Uterus (tissue), 3 donors: ENCODE measurements at regions not wholly inside any gene's neighbourhood (a gene's known extent, or its start where the extent isn't known, plus 50 kb on each side); places are given as distances from the start of the nearest gene placed in this dataset. TPM values are rescaled to one million over a fixed set of nuclear protein-coding genes. Genes with fewer than 3 reads are reported as not detected.

Source experiments
- DNase-seq, 2 donors: peaks; one replicate each; pipeline ENCODE4 v3.0.0-alpha.2; 2019 to 2020
- H3K27ac ChIP-seq, 2 donors: fragments of 200-600 bp; sonication (generic); 1 replicate in 1 of 2; 2 replicates in 1 of 2; pipeline ENCODE4 v1.5.1; 2016 to 2018
- H3K27me3 ChIP-seq, 2 donors: fragments of 200-600 bp; sonication (generic); one replicate each; pipeline ENCODE4 v1.5.1; 2018 to 2019; ENCODE audit warnings: control low read depth in 1 of 2
- H3K36me3 ChIP-seq, 2 donors: fragments of 200-600 bp; sonication (generic); one replicate each; pipeline ENCODE4 v1.5.1; 2019; ENCODE audit warnings: control low read depth in 1 of 2
- H3K4me1 ChIP-seq, 2 donors: fragments of 200-600 bp; sonication (generic); one replicate each; pipeline ENCODE4 v1.5.1; 2018 to 2019; ENCODE audit warnings: control low read depth in 1 of 2
- H3K4me3 ChIP-seq, 2 donors: fragments of 200-600 bp; sonication (generic); 1 replicate in 1 of 2; 2 replicates in 1 of 2; pipeline ENCODE4 v1.5.1; 2018 to 2019; ENCODE audit warnings: mild to moderate bottlenecking in 1 of 2
- H3K9me3 ChIP-seq, 2 donors: fragments of 200-600 bp; sonication (generic); one replicate each; pipeline ENCODE4 v1.5.1; 2019; ENCODE audit warnings: control low read depth in 1 of 2
- POLR2A ChIP-seq, 2 donors: fragments of 450-650 bp; IDR thresholded peaks; one replicate each; pipeline ENCODE4 v1.6.1; 2016; ENCODE audit warnings: antibody characterized with exemption in 2 of 2, mild to moderate bottlenecking in 1 of 2, moderate library complexity in 1 of 2
- intact Hi-C: fragments of 100-400 bp; cut with DNase I; formaldehyde crosslinking; loops from one replicate; pipeline ENCODE4 v1.15.1; 2023; ENCODE audit warnings: low total_unique reads
- small RNA-seq: library from RNA; depleted of rRNA; stranded (forward); fragments of <200 nt; gene quantifications from one replicate; pipeline ENCODE3, GENCODE V24; 2016
- TF ChIP-seq, protein P1 (sequence below), 4 experiments: fragments of 200-600 bp in 2 of 4; fragments of 450-650 bp in 2 of 4; sonication (generic) in 2 of 4; IDR thresholded peaks; one replicate each; pipeline ENCODE4 v1.5.1; 2016 to 2019; ENCODE audit warnings: antibody characterized with exemption in 4 of 4, mild to moderate bottlenecking in 2 of 4, moderate library complexity in 1 of 4
- donor health status: DM: yes; HTN: yes; CAD: no.

DNA sequence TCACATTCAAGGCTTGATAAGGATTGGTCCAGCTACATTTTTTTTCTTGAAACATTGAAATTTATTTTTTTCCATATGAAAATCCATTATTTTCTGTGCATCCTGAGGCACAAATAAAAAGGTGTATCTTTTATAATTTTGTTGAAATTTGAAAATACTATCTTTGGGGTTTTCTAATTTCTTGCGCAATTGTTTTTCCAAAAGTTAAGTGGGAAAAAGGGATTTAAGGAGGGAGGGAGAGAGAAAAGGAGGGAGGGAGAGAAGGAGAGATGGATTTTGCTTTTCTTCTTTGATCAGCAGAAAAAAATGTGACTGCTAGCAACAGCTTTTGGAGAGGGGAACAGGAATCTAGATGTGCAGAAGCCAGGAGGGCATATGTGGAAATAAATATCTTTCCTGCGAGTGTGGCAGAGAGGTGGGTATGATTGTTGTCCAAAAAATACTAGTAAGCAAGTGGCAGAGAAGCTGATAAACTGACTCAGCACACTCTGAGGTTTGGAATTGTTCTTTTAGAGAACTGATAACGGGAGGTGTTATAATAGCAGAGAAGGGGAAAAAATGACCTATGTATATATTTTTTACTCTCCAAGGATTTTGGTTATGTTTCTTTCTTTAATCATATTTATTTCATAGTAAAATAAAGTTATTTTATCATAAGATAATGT, 61.2 kb upstream of the EDNRB start:
- TF ChIP-seq, protein P1, sequence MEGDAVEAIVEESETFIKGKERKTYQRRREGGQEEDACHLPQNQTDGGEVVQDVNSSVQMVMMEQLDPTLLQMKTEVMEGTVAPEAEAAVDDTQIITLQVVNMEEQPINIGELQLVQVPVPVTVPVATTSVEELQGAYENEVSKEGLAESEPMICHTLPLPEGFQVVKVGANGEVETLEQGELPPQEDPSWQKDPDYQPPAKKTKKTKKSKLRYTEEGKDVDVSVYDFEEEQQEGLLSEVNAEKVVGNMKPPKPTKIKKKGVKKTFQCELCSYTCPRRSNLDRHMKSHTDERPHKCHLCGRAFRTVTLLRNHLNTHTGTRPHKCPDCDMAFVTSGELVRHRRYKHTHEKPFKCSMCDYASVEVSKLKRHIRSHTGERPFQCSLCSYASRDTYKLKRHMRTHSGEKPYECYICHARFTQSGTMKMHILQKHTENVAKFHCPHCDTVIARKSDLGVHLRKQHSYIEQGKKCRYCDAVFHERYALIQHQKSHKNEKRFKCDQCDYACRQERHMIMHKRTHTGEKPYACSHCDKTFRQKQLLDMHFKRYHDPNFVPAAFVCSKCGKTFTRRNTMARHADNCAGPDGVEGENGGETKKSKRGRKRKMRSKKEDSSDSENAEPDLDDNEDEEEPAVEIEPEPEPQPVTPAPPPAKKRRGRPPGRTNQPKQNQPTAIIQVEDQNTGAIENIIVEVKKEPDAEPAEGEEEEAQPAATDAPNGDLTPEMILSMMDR (IDR thresholded peaks at IDR 0.05) = no peak
- no peak for TF ChIP-seq POLR2A (IDR thresholded peaks at IDR 0.05)
- no peaks in the 10 kb centered on the region for H3K4me1 ChIP-seq
- H3K36me3 ChIP-seq = no peaks in the 10 kb centered on the region
- H3K9me3 ChIP-seq = no peaks in the 10 kb centered on the region
- peak overlapping the region in 1 of 2 donors; percentile 7 for H3K27ac ChIP-seq
- DNase-seq = no peak
- no peaks in the 10 kb centered on the region for H3K27me3 ChIP-seq
- intact Hi-C loops = no loop called here
- H3K4me3 ChIP-seq = no peak overlapping the region

DNA sequence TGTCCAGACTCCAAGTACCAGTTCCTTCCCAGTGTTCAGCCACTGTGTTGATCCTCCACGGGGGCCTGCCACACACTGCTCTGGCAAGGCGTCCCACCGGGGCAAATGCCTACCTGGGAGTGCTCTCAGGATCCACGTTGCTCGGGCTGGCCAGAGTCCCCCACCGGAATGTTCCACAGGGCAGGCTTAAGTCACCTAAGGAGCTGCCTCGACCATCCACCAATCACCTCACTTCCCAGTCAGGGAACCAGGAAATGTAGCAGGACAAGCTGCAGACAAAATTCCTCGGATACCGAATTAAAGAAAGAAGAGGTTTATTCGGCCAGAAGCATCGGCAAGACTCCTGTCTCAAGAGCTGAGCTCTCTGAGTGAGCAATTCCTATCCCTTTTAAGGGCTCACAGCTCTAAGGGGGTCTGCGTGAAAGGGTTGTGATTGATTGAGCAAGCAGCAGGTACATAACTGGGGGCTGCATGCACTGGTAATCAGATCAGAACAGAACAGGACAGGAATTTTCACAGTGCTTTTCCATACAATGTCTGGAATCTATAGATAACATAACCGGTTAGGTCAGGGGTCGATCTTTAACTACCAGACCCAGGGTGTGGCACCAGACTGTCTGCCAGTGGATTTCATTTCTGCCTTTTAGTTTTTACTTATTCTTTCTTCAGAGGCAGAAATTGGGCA, 56.9 kb upstream of the EDNRB start:
- no peak for DNase-seq
- Histone ChIP-seq H3K9me3 (no peaks in the 10 kb centered on the region), H3K36me3 (no peaks in the 10 kb centered on the region), H3K27ac (no peak overlapping the region), H3K27me3 (no peaks in the 10 kb centered on the region), H3K4me1 (no peaks in the 10 kb centered on the region), H3K4me3 (no peak overlapping the region)
- TF ChIP-seq POLR2A (IDR thresholded peaks at IDR 0.05) = no peak
- TF ChIP-seq, protein P1 (IDR thresholded peaks at IDR 0.05) = no peak
- intact Hi-C loops = no loop called here

DNA sequence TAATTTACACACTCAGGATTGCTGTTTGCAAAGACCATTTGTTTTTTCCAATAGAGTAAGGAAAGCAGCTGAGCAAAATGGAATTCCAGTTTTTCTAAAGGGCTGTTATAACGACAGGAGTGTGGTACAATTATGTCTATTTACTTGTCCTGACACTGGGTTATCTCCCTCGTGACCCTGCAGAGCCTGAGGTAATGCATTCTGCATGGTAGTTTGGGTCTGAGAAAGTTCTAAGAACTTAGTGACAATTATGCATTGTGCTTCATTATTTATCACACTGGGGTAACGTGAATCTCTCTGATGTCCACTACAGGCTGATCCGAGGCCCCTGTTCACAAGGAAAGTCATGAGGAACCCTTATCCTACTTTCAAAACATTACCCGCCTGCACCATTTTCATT, 50.7 kb upstream of the EDNRB start:
- Histone ChIP-seq H3K4me3 (no peak overlapping the region), H3K9me3 (no peaks in the 10 kb centered on the region), H3K4me1 (no peaks in the 10 kb centered on the region), H3K27me3 (no peaks in the 10 kb centered on the region), H3K27ac (no peak overlapping the region), H3K36me3 (no peaks in the 10 kb centered on the region)
- DNase-seq = no peak
- intact Hi-C loops = no loop called here
- TF ChIP-seq, protein P1 (IDR thresholded peaks at IDR 0.05) = no peak
- no peak for TF ChIP-seq POLR2A (IDR thresholded peaks at IDR 0.05)

Small RNA genes in the stretch of these regions (small RNA-seq; reads per million reads assigned to genes)
- not detected for gene RNY3P3
